GM21576 (cell line): ENCODE measurements at regions not wholly inside any gene's neighbourhood (a gene's known extent, or its start where the extent isn't known, plus 50 kb on each side); places are given as distances from the start of the nearest gene placed in this dataset.

Experiments
- ATAC-seq: cut with Tn5 transposase; IDR thresholded peaks from one replicate; pipeline ENCODE4 v1.9.1; 2021; ENCODE audit warnings: mild to moderate bottlenecking, moderate library complexity; ENCODE audit not compliant: unreplicated experiment

GRCh38 chr5:74145951-74146350 lies 494.6 kb downstream of the ENC1 start:
- no peak for ATAC-seq

GRCh38 chr5:74143721-74144330 lies 496.7 kb downstream of the ENC1 start:
- ATAC-seq, result no peak

GRCh38 chr5:74143151-74143550 lies 497.4 kb downstream of the ENC1 start:
- ATAC-seq, result no peak

GRCh38 chr5:74141053-74141452 lies 499.5 kb downstream of the ENC1 start:
- no peak for ATAC-seq

- ATAC-seq, result no peak
Observed at GRCh38 chr5:74140409-74140808, 500.1 kb downstream of the ENC1 start.

GRCh38 chr5:74139589-74139988 lies 500.9 kb downstream of the ENC1 start:
- ATAC-seq, result no peak

GRCh38 chr5:74138721-74139120 lies 501.8 kb downstream of the ENC1 start:
- ATAC-seq, result no peak

- no peak for ATAC-seq
Observed at GRCh38 chr5:74136276-74136825, 504.2 kb downstream of the ENC1 start.

GRCh38 chr5:74135033-74135432 lies 505.5 kb downstream of the ENC1 start:
- no peak for ATAC-seq

- no peak for ATAC-seq
Observed at GRCh38 chr5:74132485-74132884, 506.5 kb downstream of the ARHGEF28 start.

- no peak for ATAC-seq
Observed at GRCh38 chr5:74131250-74131649, 505.3 kb downstream of the ARHGEF28 start.

- ATAC-seq, result no peak
Observed at GRCh38 chr5:74130155-74130897, 504.3 kb downstream of the ARHGEF28 start.

GRCh38 chr5:74127381-74128320 lies 501.7 kb downstream of the ARHGEF28 start:
- no peak for ATAC-seq

- no peak for ATAC-seq
Observed at GRCh38 chr5:74126294-74126693, 500.3 kb downstream of the ARHGEF28 start.

GRCh38 chr5:74124826-74125225 lies 498.8 kb downstream of the ARHGEF28 start:
- ATAC-seq, result no peak

- ATAC-seq, result no peak
Observed at GRCh38 chr5:74123929-74124328, 497.9 kb downstream of the ARHGEF28 start.

- no peak for ATAC-seq
Observed at GRCh38 chr5:74122979-74123590, 497.1 kb downstream of the ARHGEF28 start.

- no peak for ATAC-seq
Observed at GRCh38 chr5:74122175-74122574, 496.2 kb downstream of the ARHGEF28 start.

GRCh38 chr5:74120585-74120984 lies 494.6 kb downstream of the ARHGEF28 start:
- no peak for ATAC-seq

GRCh38 chr5:74118071-74118470 lies 492.1 kb downstream of the ARHGEF28 start:
- no peak for ATAC-seq

GRCh38 chr5:74116984-74117383 lies 491.0 kb downstream of the ARHGEF28 start:
- ATAC-seq, result no peak
